ENCODE measurements at regions not wholly inside any gene's neighbourhood (a gene's known extent, or its start where the extent isn't known, plus 50 kb on each side); places are given as distances from the start of the nearest gene placed in this dataset.

GRCh38 chr2:15048000-15048399 is 415.5 kb downstream of the LRATD1 start:
- TF ChIP-seq EZH2 (IDR thresholded peaks at IDR 0.05; ENCODE audit: insufficient read depth, low read length): no peak
- TF ChIP-seq, protein P1, sequence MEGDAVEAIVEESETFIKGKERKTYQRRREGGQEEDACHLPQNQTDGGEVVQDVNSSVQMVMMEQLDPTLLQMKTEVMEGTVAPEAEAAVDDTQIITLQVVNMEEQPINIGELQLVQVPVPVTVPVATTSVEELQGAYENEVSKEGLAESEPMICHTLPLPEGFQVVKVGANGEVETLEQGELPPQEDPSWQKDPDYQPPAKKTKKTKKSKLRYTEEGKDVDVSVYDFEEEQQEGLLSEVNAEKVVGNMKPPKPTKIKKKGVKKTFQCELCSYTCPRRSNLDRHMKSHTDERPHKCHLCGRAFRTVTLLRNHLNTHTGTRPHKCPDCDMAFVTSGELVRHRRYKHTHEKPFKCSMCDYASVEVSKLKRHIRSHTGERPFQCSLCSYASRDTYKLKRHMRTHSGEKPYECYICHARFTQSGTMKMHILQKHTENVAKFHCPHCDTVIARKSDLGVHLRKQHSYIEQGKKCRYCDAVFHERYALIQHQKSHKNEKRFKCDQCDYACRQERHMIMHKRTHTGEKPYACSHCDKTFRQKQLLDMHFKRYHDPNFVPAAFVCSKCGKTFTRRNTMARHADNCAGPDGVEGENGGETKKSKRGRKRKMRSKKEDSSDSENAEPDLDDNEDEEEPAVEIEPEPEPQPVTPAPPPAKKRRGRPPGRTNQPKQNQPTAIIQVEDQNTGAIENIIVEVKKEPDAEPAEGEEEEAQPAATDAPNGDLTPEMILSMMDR (IDR thresholded peaks at IDR 0.05; ENCODE audit: insufficient read depth, low read depth, low read length): no peak
